HG03139 (cell line): ENCODE measurements at regions not wholly inside any gene's neighbourhood (a gene's known extent, or its start where the extent isn't known, plus 50 kb on each side); places are given as distances from the start of the nearest gene placed in this dataset.
"Not testable (repeated sequence)": the region's sequence is repeated elsewhere in the genome, so short reads cannot be mapped to it uniquely, and the experiment has no call there.

Experiments
- ATAC-seq: cut with Tn5 transposase; IDR thresholded peaks from one replicate; pipeline ENCODE4 v1.9.1; 2021; ENCODE audit not compliant: unreplicated experiment

- ATAC-seq, result no peak
Observed at GRCh38 chrX:42020225-42020624, 96.9 kb upstream of the CASK start.

DNA sequence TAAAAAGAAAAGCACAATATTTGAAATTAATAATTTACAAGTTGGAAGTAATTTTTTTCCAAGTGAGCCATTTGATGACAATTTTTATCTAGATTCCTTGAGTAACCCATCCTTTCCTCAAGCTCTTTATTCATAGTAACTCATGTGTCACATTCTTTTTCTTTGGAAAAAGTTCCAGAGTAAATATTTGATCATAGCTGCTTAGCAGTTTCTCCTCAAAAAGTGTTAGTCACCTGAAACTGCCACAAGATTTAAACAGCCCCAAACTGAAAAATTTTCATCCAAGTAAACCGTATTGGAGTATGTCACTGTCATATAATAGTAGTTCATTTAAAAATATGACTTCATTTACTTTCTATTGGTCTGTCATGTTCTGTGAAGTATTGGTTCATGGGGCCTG, 94.6 kb upstream of the CASK start:
- ATAC-seq, result no peak

- no peak for ATAC-seq
Observed at GRCh38 chrX:42000836-42001235, 77.5 kb upstream of the CASK start.

GRCh38 chrX:41984628-41985027, 61.3 kb upstream of the CASK start:
- ATAC-seq, result no peak

DNA sequence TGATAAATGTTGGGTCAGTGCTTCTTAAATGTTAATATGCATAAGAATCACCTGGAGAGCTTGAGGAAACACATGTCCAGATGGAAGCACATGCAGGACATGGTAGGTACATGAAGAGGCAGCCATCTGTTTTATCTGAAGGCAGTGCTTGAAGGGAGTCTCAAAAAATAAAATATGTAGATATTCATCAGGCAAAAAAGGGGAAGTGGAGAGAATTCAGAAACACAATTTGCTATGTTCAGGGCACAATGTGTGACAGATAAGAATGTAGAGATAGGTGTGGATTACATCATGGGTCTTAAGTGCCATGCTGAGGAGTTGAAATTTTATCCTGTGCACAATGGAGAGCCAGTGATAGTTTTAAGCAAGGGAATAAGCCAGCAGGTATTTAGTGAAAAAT, 59.6 kb upstream of the CASK start:
- ATAC-seq, result no peak

DNA sequence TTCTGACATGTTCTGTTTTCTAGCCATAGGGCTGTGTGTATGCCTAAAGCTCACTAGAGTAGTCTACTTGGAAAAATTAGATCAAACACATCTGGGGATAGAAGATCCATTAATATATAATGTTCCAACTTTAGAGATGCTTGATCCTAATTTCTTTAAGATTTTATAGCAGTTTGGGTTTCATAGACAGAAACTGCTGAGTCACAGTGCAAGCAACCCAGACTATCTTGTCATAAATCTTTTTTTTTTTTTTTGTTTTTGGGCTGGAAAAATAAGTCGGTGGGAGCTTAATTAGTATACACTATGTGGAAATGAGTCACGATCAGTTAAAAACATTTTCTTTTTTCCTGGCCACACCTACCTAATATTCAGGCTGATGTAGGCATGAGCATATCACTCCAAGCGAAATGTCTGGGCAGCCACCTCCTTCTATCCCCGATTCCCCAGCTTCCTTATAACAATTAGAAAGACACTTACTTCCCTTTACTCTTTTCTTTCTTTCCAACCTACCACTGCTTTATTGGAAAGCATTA, 58.2 kb upstream of the CASK start:
- no peak for ATAC-seq

DNA sequence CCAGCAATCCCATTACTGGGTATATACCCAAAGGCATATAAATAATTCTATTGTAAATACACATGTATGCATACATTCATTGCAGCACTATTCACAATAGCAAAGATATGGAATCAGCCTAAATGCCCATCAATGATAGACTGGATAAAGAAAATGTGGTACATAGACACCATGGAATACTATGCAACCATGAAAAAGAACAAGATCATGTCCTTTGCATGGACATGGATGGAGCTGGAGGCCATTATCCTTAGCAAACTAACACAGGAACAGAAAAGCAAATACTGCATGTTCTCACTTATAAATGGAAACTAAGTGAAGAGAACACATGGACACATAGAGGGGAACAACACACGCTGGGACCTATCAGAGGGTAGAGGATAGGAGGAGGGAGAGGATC, 51.3 kb upstream of the CASK start:
- ATAC-seq, result not testable (repeated sequence)

- no peak for ATAC-seq
Observed at GRCh38 chrX:41973208-41973607, 49.9 kb upstream of the CASK start.
